H1 (cell line): ENCODE measurements at regions not wholly inside any gene's neighbourhood (a gene's known extent, or its start where the extent isn't known, plus 50 kb on each side); places are given as distances from the start of the nearest gene placed in this dataset.
"Not testable (repeated sequence)": the region's sequence is repeated elsewhere in the genome, so short reads cannot be mapped to it uniquely, and the experiment has no call there.

Source experiments
- CTCF ChIA-PET: fragments of 300-600 bp; sonication (Branson Sonifier 250); formaldehyde crosslinking; loops from one replicate; lab custom pipeline; 2021; ENCODE audit not compliant: partially characterized antibody; lab: Charles Lee
- POLR2A ChIA-PET: fragments of 300-600 bp; sonication (Branson Sonifier 250); formaldehyde crosslinking; loops from one replicate; lab custom pipeline; 2021; ENCODE audit warnings: inconsistent platforms; ENCODE audit not compliant: partially characterized antibody; lab: Charles Lee
- DNase-seq, 2 experiments: peaks; one replicate each; pipeline versions ENCODE4 v3.0.0 to v3.0.0-alpha.2; 2010 to 2022; ENCODE audit warnings: low spot score in 2 of 2, low read depth in 1 of 2, mixed read lengths in 1 of 2
- FAIRE-seq: peaks from 2 replicates; lab custom pipeline; 2011; peaks lifted over from hg19 to GRCh38; lab: Jason Lieb, UNC
- H2AFZ ChIP-seq: 2 replicates; pipeline ENCODE4 v1.8.1; 2012; ENCODE audit warnings: low read length, inconsistent platforms
- H2AK5ac ChIP-seq: 2 replicates; pipeline ENCODE4 v1.6.1; 2013; ENCODE audit warnings: low read depth, low read length
- H2BK120ac ChIP-seq: replicated peaks from 2 replicates; pipeline ENCODE3; 2013; ENCODE audit warnings: low read depth, low read length, inconsistent platforms
- H2BK12ac ChIP-seq: 2 replicates; pipeline ENCODE4 v1.6.1; 2013; ENCODE audit warnings: low read depth, low read length
- H2BK15ac ChIP-seq: 2 replicates; pipeline ENCODE4 v1.6.1; 2013; ENCODE audit warnings: low read length
- H2BK20ac ChIP-seq: 2 replicates; pipeline ENCODE4 v1.6.1; 2013; ENCODE audit warnings: low read length
- H2BK5ac ChIP-seq: 2 replicates; pipeline ENCODE4 v1.6.1; 2013; ENCODE audit warnings: low read depth, low read length
- H3K14ac ChIP-seq: 2 replicates; pipeline ENCODE4 v1.6.1; 2013; ENCODE audit warnings: inconsistent platforms; ENCODE audit not compliant: insufficient read length
- H3K18ac ChIP-seq: 2 replicates; pipeline ENCODE4 v1.6.1; 2013; ENCODE audit warnings: low read length; ENCODE audit errors: extremely low read depth
- H3K23ac ChIP-seq: 2 replicates; pipeline ENCODE4 v1.6.1; 2013; ENCODE audit warnings: inconsistent platforms; ENCODE audit not compliant: insufficient read length
- H3K23me2 ChIP-seq: 2 replicates; pipeline ENCODE4 v1.6.1; 2013; ENCODE audit warnings: low read depth, low read length
- H3K27ac ChIP-seq: 2 replicates; pipeline ENCODE4 v1.6.1; 2011; ENCODE audit warnings: low read depth, low read length, inconsistent platforms
- H3K27me3 ChIP-seq, 4 experiments: replicated peaks in 1 of 4; 1 replicate in 1 of 4; 2 replicates in 3 of 4; pipeline versions ENCODE4 v1.6.1 to v1.8.1; 2011 to 2013; ENCODE audit warnings: low read length in 3 of 4, mild to moderate bottlenecking in 3 of 4, inconsistent platforms in 2 of 4, mixed read lengths in 2 of 4, moderate library complexity in 1 of 4; ENCODE audit not compliant: control insufficient read depth in 3 of 4, insufficient read depth in 3 of 4; ENCODE audit errors: extremely low read depth in 1 of 4
- H3K36me3 ChIP-seq, 4 experiments: 2 replicates each; pipeline versions ENCODE4 v1.6.1 to v1.8.1; 2011 to 2013; ENCODE audit warnings: mild to moderate bottlenecking in 4 of 4, low read length in 3 of 4, moderate library complexity in 2 of 4, control low read depth in 1 of 4, inconsistent platforms in 1 of 4; ENCODE audit not compliant: insufficient read depth in 4 of 4, control insufficient read depth in 2 of 4
- H3K4ac ChIP-seq: replicated peaks from 2 replicates; pipeline ENCODE3; 2013; ENCODE audit warnings: low read length, low read depth, mixed read lengths, inconsistent platforms; ENCODE audit not compliant: insufficient read length
- H3K4me1 ChIP-seq, 4 experiments: replicated peaks in 1 of 4; 1 replicate in 1 of 4; 2 replicates in 3 of 4; pipeline versions ENCODE4 v1.6.1 to v1.8.1; 2011 to 2013; ENCODE audit warnings: low read length in 3 of 4, inconsistent platforms in 2 of 4, mixed read lengths in 1 of 4; ENCODE audit not compliant: insufficient read depth in 4 of 4, control insufficient read depth in 3 of 4
- H3K4me2 ChIP-seq, 2 experiments: 2 replicates each; pipeline versions ENCODE4 v1.6.1 to v1.8.1; 2011 to 2013; ENCODE audit warnings: low read depth in 2 of 2, low read length in 2 of 2, control low read depth in 1 of 2, inconsistent platforms in 1 of 2, mild to moderate bottlenecking in 1 of 2; ENCODE audit not compliant: insufficient read depth in 1 of 2
- H3K4me3 ChIP-seq, 4 experiments: fragments of 200-600, 300-600 bp in 1 of 4; sonication (generic), shearing (Covaris generic), sonication (Bioruptor Twin) in 1 of 4; 2 replicates each; pipeline versions ENCODE4 v1.5.1 to v1.8.1; 2011 to 2016; ENCODE audit warnings: low read length in 4 of 4, low read depth in 3 of 4, control low read depth in 2 of 4, inconsistent platforms in 2 of 4, mild to moderate bottlenecking in 2 of 4, mixed read lengths in 1 of 4, moderate library complexity in 1 of 4; ENCODE audit not compliant: insufficient read depth in 2 of 4; ENCODE audit errors: extremely low read depth in 1 of 4
- H3K56ac ChIP-seq: replicated peaks from 2 replicates; pipeline ENCODE3; 2013; ENCODE audit warnings: low read depth, mild to moderate bottlenecking, mixed read lengths, low read length, inconsistent platforms; ENCODE audit not compliant: insufficient read length
- H3K79me1 ChIP-seq: 2 replicates; pipeline ENCODE4 v1.6.1; 2013; ENCODE audit warnings: low read depth, low read length, control low read depth
- H3K79me2 ChIP-seq, 2 experiments: 2 replicates each; pipeline versions ENCODE4 v1.6.1 to v1.8.1; 2012 to 2013; ENCODE audit warnings: low read length in 2 of 2, mild to moderate bottlenecking in 2 of 2, inconsistent platforms in 1 of 2; ENCODE audit not compliant: insufficient read depth in 2 of 2, control insufficient read depth in 1 of 2
- H3K9ac ChIP-seq, 4 experiments: replicated peaks in 1 of 4; 1 replicate in 1 of 4; 2 replicates in 3 of 4; pipeline versions ENCODE4 v1.6.1 to v1.8.1; 2011 to 2013; ENCODE audit warnings: low read depth in 3 of 4, low read length in 3 of 4, control low read depth in 2 of 4, mild to moderate bottlenecking in 2 of 4, moderate library complexity in 2 of 4, inconsistent platforms in 1 of 4; ENCODE audit errors: extremely low read depth in 1 of 4
- H3K9me3 ChIP-seq, 2 experiments: 2 replicates each; pipeline versions ENCODE4 v1.6.1 to v1.8.1; 2012 to 2013; ENCODE audit warnings: mild to moderate bottlenecking in 2 of 2, moderate library complexity in 2 of 2, control low read depth in 1 of 2, inconsistent platforms in 1 of 2, low read depth in 1 of 2, low read length in 1 of 2, mixed read lengths in 1 of 2; ENCODE audit not compliant: insufficient read depth in 2 of 2
- H4K20me1 ChIP-seq, 2 experiments: replicated peaks in 1 of 2; 2 replicates each; pipeline versions ENCODE3 to v1.8.1; 2011 to 2013; ENCODE audit warnings: inconsistent platforms in 2 of 2, low read length in 2 of 2, mild to moderate bottlenecking in 1 of 2; ENCODE audit not compliant: insufficient read depth in 2 of 2, control insufficient read depth in 1 of 2
- H4K5ac ChIP-seq: 2 replicates; pipeline ENCODE4 v1.6.1; 2013; ENCODE audit warnings: low read length, low read depth, mixed read lengths, inconsistent platforms; ENCODE audit not compliant: insufficient read length
- H4K8ac ChIP-seq: 2 replicates; pipeline ENCODE4 v1.8.0; 2013; ENCODE audit warnings: mild to moderate bottlenecking, moderate library complexity, low read length, inconsistent platforms; ENCODE audit not compliant: insufficient read depth; ENCODE audit errors: extremely low read depth
- H4K91ac ChIP-seq: replicated peaks from 2 replicates; pipeline ENCODE3; 2013; ENCODE audit warnings: low read length, mixed read lengths, inconsistent platforms; ENCODE audit not compliant: insufficient read length
- SIX5 ChIP-seq: IDR thresholded peaks from 2 replicates; pipeline ENCODE4 v1.6.1; 2011; ENCODE audit warnings: mild to moderate bottlenecking, low read depth, low read length
- TCF12 ChIP-seq: IDR thresholded peaks from 2 replicates; pipeline ENCODE4 v1.6.1; 2011; ENCODE audit warnings: low read depth, mild to moderate bottlenecking, low read length
- WGBS, 2 experiments: shearing (Covaris generic) in 1 of 2; methylation state at CpG; one replicate each; pipeline versions ENCODE4 v1.1.6 to v1.1.7; 2013 to 2015; ENCODE audit warnings: low lambda C conversion rate in 2 of 2, mixed read lengths in 2 of 2, inconsistent platforms in 1 of 2, low coverage in 1 of 2, missing lambda C conversion rate in 1 of 2; ENCODE audit not compliant: insufficient replicate concordance in 2 of 2, insufficient coverage in 1 of 2, insufficient read length in 1 of 2; ENCODE audit errors: extremely low coverage in 1 of 2, missing lambda C conversion rate in 1 of 2; 5-methylcytosine and 5-hydroxymethylcytosine counted together
- TF ChIP-seq, protein P1 (sequence below), 3 experiments: IDR thresholded peaks; 1 replicate in 2 of 3; 2 replicates in 1 of 3; pipeline versions ENCODE4 v1.5.1 to v1.6.1; 2011; ENCODE audit warnings: low read length in 3 of 3, mild to moderate bottlenecking in 3 of 3, inconsistent platforms in 2 of 3, low read depth in 1 of 3, moderate library complexity in 1 of 3; ENCODE audit not compliant: insufficient read depth in 1 of 3; ENCODE audit errors: control extremely low read depth in 1 of 3

DNA sequence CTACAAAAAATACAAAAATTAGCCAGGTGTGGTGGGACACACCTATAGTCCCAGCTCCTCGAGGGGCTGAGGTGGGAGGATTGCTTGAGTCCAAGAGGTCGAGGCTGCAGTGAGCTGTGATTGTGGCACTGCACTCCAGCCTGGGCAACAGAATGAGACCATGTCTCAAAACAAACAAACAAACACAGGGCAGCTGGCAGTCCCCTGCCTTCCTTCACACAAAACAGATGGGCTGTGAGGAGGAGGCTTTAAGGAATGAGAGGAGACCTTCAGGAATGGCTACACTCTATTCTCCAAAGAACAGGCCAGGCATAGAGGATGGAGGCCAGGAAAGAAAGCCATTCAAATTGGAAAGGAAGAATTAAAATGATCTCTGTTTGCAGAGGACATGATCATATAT, 65.6 kb upstream of the MAML3 start (continued):
- TF ChIP-seq, protein P1, sequence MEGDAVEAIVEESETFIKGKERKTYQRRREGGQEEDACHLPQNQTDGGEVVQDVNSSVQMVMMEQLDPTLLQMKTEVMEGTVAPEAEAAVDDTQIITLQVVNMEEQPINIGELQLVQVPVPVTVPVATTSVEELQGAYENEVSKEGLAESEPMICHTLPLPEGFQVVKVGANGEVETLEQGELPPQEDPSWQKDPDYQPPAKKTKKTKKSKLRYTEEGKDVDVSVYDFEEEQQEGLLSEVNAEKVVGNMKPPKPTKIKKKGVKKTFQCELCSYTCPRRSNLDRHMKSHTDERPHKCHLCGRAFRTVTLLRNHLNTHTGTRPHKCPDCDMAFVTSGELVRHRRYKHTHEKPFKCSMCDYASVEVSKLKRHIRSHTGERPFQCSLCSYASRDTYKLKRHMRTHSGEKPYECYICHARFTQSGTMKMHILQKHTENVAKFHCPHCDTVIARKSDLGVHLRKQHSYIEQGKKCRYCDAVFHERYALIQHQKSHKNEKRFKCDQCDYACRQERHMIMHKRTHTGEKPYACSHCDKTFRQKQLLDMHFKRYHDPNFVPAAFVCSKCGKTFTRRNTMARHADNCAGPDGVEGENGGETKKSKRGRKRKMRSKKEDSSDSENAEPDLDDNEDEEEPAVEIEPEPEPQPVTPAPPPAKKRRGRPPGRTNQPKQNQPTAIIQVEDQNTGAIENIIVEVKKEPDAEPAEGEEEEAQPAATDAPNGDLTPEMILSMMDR (IDR thresholded peaks at IDR 0.05; ENCODE audit: control extremely low read depth in 1 of 3, insufficient read depth in 1 of 3, low read depth in 1 of 3, low read length in 3 of 3) = no peak
- TF ChIP-seq SIX5 (no peak), TCF12 (no peak)

DNA sequence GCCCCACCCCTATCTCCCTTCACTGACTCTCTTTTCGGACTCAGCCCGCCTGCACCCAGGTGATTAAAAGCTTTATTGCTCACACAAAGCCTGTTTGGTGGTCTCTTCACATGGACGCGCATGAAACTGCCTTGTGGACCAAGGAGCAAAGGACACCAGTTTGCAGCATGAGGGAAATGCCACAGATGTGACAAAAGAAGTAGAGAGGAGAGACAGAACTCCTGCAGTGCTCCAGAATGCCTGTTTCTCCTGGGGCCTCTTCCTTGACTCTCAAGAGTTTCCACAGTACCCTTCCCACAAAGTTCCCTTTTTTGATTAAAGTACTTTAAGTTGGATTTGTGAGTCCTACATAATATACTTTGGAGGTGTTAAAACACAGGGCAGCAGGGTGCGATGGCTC, 65.1 kb upstream of the MAML3 start:
- H3K4me2 ChIP-seq = peak overlapping the region; percentile 40 to 41; a peak in 3 of 4 replicates
- not testable (repeated sequence) for FAIRE-seq, H3K36me3 ChIP-seq, H3K79me1 ChIP-seq, H3K9ac ChIP-seq, H3K27me3 ChIP-seq, H3K4ac ChIP-seq, H3K79me2 ChIP-seq, H2BK12ac ChIP-seq, H3K27ac ChIP-seq, H2AK5ac ChIP-seq, H2BK15ac ChIP-seq, H3K18ac ChIP-seq, H3K23me2 ChIP-seq, H4K91ac ChIP-seq, H4K8ac ChIP-seq, H3K23ac ChIP-seq, H3K4me3 ChIP-seq, H3K56ac ChIP-seq, H3K9me3 ChIP-seq, H3K4me1 ChIP-seq, H4K5ac ChIP-seq, H3K14ac ChIP-seq, H4K20me1 ChIP-seq
- H2BK5ac ChIP-seq = peak overlapping the region; percentile 92; the same call in 1 of the 2 replicates
- peak in 1 of 2 experiments; percentile 57 for DNase-seq
- CTCF ChIA-PET = interaction anchor here (1.3 kb wide), 1 partner anchor 16 kb away, joined by 4 read pairs; no protein-coding TSS in a partner anchor
- 43% methylated on average over 5 of the region's 5 CpGs; no CpG with 5 or more reads in 1 of the 2 experiments for WGBS, 2 experiments
- H2AFZ ChIP-seq = peak overlapping the region; percentile 91
- POLR2A ChIA-PET = interaction anchor here (0.9 kb wide), 1 partner anchor 19 kb away, joined by 3 read pairs; no protein-coding TSS in a partner anchor
- peak overlapping the region; percentile 86; the same call in 1 of the 2 replicates for H2BK20ac ChIP-seq
- peak overlapping the region; percentile 29 for H2BK120ac ChIP-seq
